HepG2 (cell line): ENCODE measurements at regions not wholly inside any gene's neighbourhood (a gene's known extent, or its start where the extent isn't known, plus 50 kb on each side); places are given as distances from the start of the nearest gene placed in this dataset.
A peak's percentile ranks its signal among the peaks of the same experiment; 100 is the strongest.

Experiments
- ATAC-seq: fragments of 200-7000 bp; cut with Tn5 transposase; 3 replicates; pipeline ENCODE4 v1.9.1; 2020; ENCODE audit warnings: mild to moderate bottlenecking, moderate library complexity
- BruUV-seq: library from RNA; stranded (reverse); fragments of 400-500 nt; replicated peaks from 2 replicates; lab custom pipeline; 2021; lab: Mats Ljungman, UMichigan
- CTCF ChIA-PET: fragments of 300-600 bp; formaldehyde crosslinking; extraction: SDS; loops from one replicate; lab custom pipeline; 2021; ENCODE audit warnings: low total read pairs, inconsistent platforms, low intra/inter-chr PET ratio; lab: Yijun Ruan, JAX
- POLR2A ChIA-PET: fragments of 350-600 bp; sonication (Branson Sonifier 250); formaldehyde crosslinking; loops from one replicate; lab custom pipeline; 2020; ENCODE audit warnings: antibody characterized with exemption, inconsistent platforms; lab: Yijun Ruan, JAX
- DNase-seq: peaks from one replicate; pipeline ENCODE4 v3.0.0-alpha.2; 2015; ENCODE audit warnings: low spot score
- FAIRE-seq: peaks from 3 replicates; lab custom pipeline; 2011; peaks lifted over from hg19 to GRCh38; lab: Jason Lieb, UNC
- H2AFZ ChIP-seq: one replicate; pipeline ENCODE4 v1.6.1; 2011; ENCODE audit warnings: low read length, inconsistent platforms
- H3K27ac ChIP-seq: fragments of 300-600 bp; 3 replicates; pipeline ENCODE4 v1.8.0; 2011; ENCODE audit warnings: mixed run types, mild to moderate bottlenecking, mixed read lengths, low read length, inconsistent platforms; ENCODE audit not compliant: insufficient read depth; ENCODE audit errors: extremely low read length
- H3K27me3 ChIP-seq, 2 experiments: fragments of 200-600 bp in 1 of 2; 2 replicates in 1 of 2; 3 replicates in 1 of 2; pipeline versions ENCODE4 v1.6.0 to v1.8.0; 2011; ENCODE audit warnings: low read length in 2 of 2, mild to moderate bottlenecking in 2 of 2, moderate library complexity in 2 of 2, inconsistent platforms in 1 of 2; ENCODE audit not compliant: insufficient read depth in 2 of 2, control insufficient read depth in 1 of 2
- H3K36me3 ChIP-seq, 2 experiments: fragments of 200-600 bp in 1 of 2; replicated peaks in 1 of 2; 2 replicates in 1 of 2; 3 replicates in 1 of 2; pipeline versions ENCODE4 v1.5.1 to v1.8.0; 2011; ENCODE audit warnings: low read length in 2 of 2, inconsistent platforms in 1 of 2; ENCODE audit not compliant: insufficient read depth in 2 of 2, control insufficient read depth in 1 of 2
- H3K4me1 ChIP-seq: 2 replicates; pipeline ENCODE4 v1.5.1; 2012; ENCODE audit warnings: low read length, inconsistent platforms; ENCODE audit not compliant: insufficient read depth
- H3K4me2 ChIP-seq: 2 replicates; pipeline ENCODE4 v1.6.0; 2011; ENCODE audit warnings: low read depth, low read length, inconsistent platforms
- H3K4me3 ChIP-seq, 3 experiments: fragments of 200-600 bp in 1 of 3; sonication (generic), shearing (Covaris generic) in 1 of 3; replicated peaks in 1 of 3; 2 replicates each; pipeline ENCODE4 v1.5.1; 2011 to 2016; ENCODE audit warnings: low read length in 3 of 3, inconsistent platforms in 2 of 3, low read depth in 2 of 3, mild to moderate bottlenecking in 2 of 3, control low read depth in 1 of 3, mixed read lengths in 1 of 3; ENCODE audit not compliant: insufficient read depth in 1 of 3
- H3K79me2 ChIP-seq: one replicate; pipeline ENCODE4 v1.6.1; 2011; ENCODE audit warnings: low read length, inconsistent platforms; ENCODE audit not compliant: insufficient read depth
- H3K9ac ChIP-seq: 2 replicates; pipeline ENCODE4 v1.6.0; 2011; ENCODE audit warnings: mild to moderate bottlenecking, low read depth, low read length, inconsistent platforms; ENCODE audit not compliant: insufficient read depth
- H3K9me3 ChIP-seq: 2 replicates; pipeline ENCODE4 v1.5.1; 2012; ENCODE audit warnings: mild to moderate bottlenecking, low read length
- H4K20me1 ChIP-seq: 2 replicates; pipeline ENCODE4 v1.6.0; 2011; ENCODE audit warnings: inconsistent platforms, mild to moderate bottlenecking, low read length, moderate library complexity; ENCODE audit not compliant: insufficient read depth
- NFIB ChIP-seq: sonication (generic); formaldehyde crosslinking; IDR thresholded peaks from 2 replicates; pipeline ENCODE4 v1.9.0; 2021; ENCODE audit warnings: missing genetic modification reagents, mild to moderate bottlenecking, borderline replicate concordance
- PCBP1 ChIP-seq: fragments of 200-400 bp; formaldehyde crosslinking; IDR thresholded peaks from 2 replicates; pipeline ENCODE4 v1.6.1; 2017; ENCODE audit warnings: mild to moderate bottlenecking, low read depth, low read length, borderline replicate concordance
- RAD51 ChIP-seq: fragments of 450-650 bp; IDR thresholded peaks from 2 replicates; pipeline ENCODE4 v1.6.1; 2016; ENCODE audit warnings: borderline replicate concordance
- YEATS4 ChIP-seq: sonication (generic); formaldehyde crosslinking; IDR thresholded peaks from 2 replicates; pipeline ENCODE4 v1.4.0; 2020; ENCODE audit warnings: missing genetic modification reagents, borderline replicate concordance
- ZKSCAN8 ChIP-seq: IDR thresholded peaks from 2 replicates; pipeline ENCODE4 v1.6.1; 2016; ENCODE audit warnings: borderline replicate concordance, missing genetic modification reagents, missing compliant biosample characterization
- ZNF256 ChIP-seq: sonication (generic); formaldehyde crosslinking; conservative IDR thresholded peaks from 2 replicates; pipeline ENCODE4 v1.4.0; 2020; ENCODE audit warnings: missing genetic modification reagents
- ZNF441 ChIP-seq: sonication (generic); formaldehyde crosslinking; IDR thresholded peaks from 2 replicates; pipeline ENCODE4 v1.7.0; 2021; ENCODE audit warnings: missing genetic modification reagents, borderline replicate concordance
- WGBS: methylation state at CpG from one replicate; pipeline ENCODE4 v1.1.6; 2017; ENCODE audit warnings: low lambda C conversion rate; 5-methylcytosine and 5-hydroxymethylcytosine counted together
- in situ Hi-C: cut with HindIII; loops from 2 replicates; pipeline ENCODE4 v1.10.0; 2017; ENCODE audit warnings: low pct_unique_long_range_greater_than_20kb; ENCODE audit not compliant: extremely low pct_ligation_motif_present
- intact Hi-C: fragments of 100-400 bp; cut with micrococcal nuclease; formaldehyde crosslinking; loops from one replicate; pipeline ENCODE4 v1.10.0; 2022; ENCODE audit not compliant: unreplicated experiment
- TF ChIP-seq, protein P1 (sequence below): sonication (generic); formaldehyde crosslinking; IDR thresholded peaks from 2 replicates; pipeline ENCODE4 v1.8.1; 2023; ENCODE audit warnings: mild to moderate bottlenecking, missing genetic modification reagents
- TF ChIP-seq, protein P2 (sequence below): sonication (generic); formaldehyde crosslinking; IDR thresholded peaks from 2 replicates; pipeline ENCODE4 v1.8.0; 2022; ENCODE audit warnings: mild to moderate bottlenecking, missing genetic modification reagents; ENCODE audit not compliant: insufficient replicate concordance

DNA sequence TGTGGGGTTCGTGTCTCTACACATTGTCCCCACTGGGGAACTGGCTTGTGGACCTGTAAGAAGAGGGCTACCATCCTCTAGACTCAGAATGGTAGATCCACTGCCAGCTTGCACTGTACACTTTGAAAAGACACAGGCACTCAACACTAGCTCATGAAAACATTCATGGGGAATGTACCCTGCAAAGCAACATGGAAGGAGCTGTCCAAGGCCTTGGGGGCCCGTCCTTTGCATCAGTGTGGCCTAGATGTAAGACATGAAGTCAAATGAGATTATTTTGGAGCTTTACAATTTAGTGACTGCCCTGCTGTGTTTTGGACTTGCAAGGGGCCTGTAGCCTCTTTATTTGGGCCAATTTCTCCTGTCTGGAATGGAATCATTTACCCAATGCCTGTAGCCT lies 399.0 kb upstream of the PCDH15 start (continued):
- TF ChIP-seq, protein P1, sequence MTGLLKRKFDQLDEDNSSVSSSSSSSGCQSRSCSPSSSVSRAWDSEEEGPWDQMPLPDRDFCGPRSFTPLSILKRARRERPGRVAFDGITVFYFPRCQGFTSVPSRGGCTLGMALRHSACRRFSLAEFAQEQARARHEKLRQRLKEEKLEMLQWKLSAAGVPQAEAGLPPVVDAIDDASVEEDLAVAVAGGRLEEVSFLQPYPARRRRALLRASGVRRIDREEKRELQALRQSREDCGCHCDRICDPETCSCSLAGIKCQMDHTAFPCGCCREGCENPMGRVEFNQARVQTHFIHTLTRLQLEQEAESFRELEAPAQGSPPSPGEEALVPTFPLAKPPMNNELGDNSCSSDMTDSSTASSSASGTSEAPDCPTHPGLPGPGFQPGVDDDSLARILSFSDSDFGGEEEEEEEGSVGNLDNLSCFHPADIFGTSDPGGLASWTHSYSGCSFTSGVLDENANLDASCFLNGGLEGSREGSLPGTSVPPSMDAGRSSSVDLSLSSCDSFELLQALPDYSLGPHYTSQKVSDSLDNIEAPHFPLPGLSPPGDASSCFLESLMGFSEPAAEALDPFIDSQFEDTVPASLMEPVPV (CRISPR knock-in tag) = no peak
- TF ChIP-seq ZNF441 (no peak), YEATS4 (CRISPR knock-in tag) (no peak), PCBP1 (no peak)
- TF ChIP-seq, all 625 proteins: peak for 0

DNA sequence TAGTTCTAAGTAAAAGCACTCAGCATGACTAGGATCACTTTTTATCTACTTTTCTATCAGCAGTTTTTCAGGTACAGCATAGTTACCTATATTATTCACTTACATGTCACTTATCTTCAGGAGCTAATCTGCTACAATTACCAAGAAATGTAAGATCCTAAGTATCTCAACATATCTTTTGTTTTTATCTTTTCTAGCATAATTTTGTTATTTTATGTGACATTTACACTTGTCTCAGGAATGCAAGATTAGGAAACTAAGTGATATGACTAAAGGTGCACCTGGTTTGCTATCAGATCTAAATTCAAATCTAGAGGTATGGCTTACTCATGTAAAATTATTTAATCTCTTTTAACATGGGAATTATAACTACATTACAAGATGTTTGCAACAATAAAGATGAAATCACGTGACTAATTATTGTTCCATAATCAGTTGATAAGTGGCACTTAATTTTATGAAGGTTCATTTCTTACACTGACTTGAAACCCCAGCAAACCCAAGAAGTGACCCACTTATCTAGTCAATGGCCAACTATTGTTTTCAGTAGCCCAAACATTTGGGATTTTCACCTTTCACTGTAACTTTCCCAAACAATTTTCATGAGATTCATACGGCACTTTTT lies 390.3 kb upstream of the PCDH15 start:
- Histone ChIP-seq H3K9ac (no peak overlapping the region), H3K4me1 (no peaks in the 10 kb centered on the region), H3K27me3 (no peaks in the 10 kb centered on the region), H4K20me1 (no peaks in the 10 kb centered on the region), H3K27ac (no peak overlapping the region), H2AFZ (no peak overlapping the region), H3K4me3 (no peak overlapping the region), H3K79me2 (no peaks in the 10 kb centered on the region), H3K9me3 (no peaks in the 10 kb centered on the region), H3K36me3 (no peaks in the 10 kb centered on the region), H3K4me2 (no peak overlapping the region)
- in situ Hi-C loops = no loop called here
- 2% methylated on average over 2 of the region's 2 CpGs for WGBS
- no peak for ATAC-seq
- BruUV-seq = no TSS peak
- intact Hi-C loops = no loop called here
- CTCF ChIA-PET = no interaction called here
- DNase-seq = no peak
- FAIRE-seq = no peak
- TF ChIP-seq NFIB (CRISPR knock-in tag) = no peak
- no peak for TF ChIP-seq ZNF256 (CRISPR knock-in tag)
- TF ChIP-seq, protein P2, sequence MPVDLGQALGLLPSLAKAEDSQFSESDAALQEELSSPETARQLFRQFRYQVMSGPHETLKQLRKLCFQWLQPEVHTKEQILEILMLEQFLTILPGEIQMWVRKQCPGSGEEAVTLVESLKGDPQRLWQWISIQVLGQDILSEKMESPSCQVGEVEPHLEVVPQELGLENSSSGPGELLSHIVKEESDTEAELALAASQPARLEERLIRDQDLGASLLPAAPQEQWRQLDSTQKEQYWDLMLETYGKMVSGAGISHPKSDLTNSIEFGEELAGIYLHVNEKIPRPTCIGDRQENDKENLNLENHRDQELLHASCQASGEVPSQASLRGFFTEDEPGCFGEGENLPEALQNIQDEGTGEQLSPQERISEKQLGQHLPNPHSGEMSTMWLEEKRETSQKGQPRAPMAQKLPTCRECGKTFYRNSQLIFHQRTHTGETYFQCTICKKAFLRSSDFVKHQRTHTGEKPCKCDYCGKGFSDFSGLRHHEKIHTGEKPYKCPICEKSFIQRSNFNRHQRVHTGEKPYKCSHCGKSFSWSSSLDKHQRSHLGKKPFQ (CRISPR knock-in tag) = no peak
- TF ChIP-seq ZKSCAN8 (CRISPR knock-in tag) = no peak
- TF ChIP-seq RAD51 = peak; percentile 61; the same call in 1 of the 2 replicates
- POLR2A ChIA-PET = no interaction called here
